Endometrium (tissue), 2 donors: ENCODE measurements at regions not wholly inside any gene's neighbourhood (a gene's known extent, or its start where the extent isn't known, plus 50 kb on each side); places are given as distances from the start of the nearest gene placed in this dataset.

Experiments
- FAIRE-seq: peaks from 2 replicates; lab custom pipeline; 2012; peaks lifted over from hg19 to GRCh38; lab: Jason Lieb, UNC
- donor health status: control.
- donor health status: control.

DNA sequence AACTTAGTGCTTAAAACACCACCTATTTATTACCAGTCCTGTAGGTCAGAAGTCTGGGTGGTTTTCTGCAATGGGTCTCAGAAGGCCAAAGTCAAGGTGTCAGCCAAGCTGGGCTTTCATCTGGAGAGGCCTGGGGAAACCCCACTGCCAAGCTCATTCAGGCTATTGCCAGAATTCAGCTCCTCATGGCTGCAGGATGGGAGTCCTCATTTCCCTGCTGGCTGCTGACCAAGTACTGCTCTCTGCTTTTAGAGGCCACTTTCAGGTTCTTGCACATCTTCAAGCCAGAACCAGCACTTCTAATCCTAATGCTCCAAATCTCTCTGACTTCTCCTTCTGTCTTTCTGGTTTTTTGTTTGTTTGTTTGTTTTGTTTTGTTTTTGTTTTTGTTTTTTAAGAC lies 109.3 kb downstream of the BCOR start:
- no peak for FAIRE-seq

DNA sequence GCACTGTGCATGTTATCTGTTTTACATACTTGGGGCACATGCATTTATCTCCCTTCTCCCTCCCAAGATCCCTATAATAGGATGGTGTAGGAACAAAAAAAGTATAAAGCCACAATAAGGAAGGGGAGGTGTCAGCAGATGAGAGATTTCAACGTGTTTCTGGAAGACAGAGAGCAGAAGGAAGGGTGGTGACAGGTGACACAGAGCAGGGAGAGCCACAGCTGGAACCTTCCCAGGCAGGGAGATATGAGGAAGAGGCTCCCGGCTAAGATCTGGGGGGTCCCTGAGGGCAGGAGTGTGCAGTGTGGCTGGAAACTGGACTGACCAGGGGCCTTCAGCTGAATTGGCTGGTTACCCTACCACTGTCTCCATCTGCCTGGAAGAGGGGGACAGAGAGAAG lies 107.4 kb downstream of the BCOR start:
- no peak for FAIRE-seq

DNA sequence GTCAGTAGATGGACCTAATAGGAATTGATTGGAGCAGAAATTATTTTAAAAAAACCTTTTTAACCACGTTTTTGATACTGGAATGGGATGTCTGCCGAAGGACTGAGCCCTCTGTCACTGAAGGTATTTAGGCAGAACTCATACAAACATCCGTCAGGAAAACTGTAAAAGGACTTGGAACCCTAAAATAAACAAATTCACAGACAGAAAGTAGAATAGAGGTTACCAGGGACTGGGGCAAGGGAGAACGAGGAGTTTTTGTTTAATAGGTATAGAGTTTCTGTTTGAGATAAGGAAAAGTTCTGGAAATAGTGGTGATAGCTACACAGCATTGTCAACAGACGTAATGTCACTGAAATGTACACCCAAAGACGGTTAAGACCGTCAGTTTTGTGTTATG lies 105.5 kb downstream of the BCOR start:
- FAIRE-seq: no peak

DNA sequence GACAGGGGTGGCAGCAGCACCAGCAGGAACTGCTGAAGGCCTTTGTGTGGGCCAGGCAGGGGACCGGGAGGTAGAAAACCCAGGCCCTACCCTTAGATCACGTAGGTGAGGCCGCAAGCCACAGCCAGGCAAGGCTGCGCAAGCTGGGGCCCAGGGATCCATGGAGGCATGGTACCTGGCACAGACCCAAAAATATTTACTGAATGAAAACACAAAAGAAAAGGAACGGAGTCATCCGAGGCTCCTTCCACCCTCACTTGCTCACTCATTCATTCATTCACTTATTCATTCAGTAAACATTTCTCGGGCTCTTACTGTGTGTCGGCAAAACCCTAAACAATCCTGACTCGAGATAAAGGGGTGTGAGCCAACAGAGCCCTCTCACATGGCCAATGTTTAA lies 102.3 kb downstream of the BCOR start:
- no peak for FAIRE-seq

DNA sequence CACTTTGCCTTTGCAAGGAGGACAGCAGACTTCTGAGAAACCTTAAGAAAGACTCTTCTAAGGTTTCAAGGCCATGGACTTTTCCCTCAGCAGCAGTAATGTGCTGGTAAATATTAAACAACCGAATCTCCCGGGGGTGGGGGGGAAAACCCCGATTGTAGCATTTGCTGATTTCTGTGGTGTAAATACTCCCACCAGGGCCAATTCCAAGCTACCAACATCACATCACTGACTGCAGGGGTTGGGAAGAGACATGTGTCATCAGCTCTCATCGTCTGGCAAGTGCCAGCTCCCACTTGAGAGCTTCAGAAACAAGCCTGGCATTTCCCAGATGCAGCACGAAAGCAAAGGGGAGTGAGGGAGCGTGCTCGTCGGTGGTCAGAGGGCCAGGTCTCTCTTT lies 101.2 kb downstream of the BCOR start:
- FAIRE-seq: no peak

DNA sequence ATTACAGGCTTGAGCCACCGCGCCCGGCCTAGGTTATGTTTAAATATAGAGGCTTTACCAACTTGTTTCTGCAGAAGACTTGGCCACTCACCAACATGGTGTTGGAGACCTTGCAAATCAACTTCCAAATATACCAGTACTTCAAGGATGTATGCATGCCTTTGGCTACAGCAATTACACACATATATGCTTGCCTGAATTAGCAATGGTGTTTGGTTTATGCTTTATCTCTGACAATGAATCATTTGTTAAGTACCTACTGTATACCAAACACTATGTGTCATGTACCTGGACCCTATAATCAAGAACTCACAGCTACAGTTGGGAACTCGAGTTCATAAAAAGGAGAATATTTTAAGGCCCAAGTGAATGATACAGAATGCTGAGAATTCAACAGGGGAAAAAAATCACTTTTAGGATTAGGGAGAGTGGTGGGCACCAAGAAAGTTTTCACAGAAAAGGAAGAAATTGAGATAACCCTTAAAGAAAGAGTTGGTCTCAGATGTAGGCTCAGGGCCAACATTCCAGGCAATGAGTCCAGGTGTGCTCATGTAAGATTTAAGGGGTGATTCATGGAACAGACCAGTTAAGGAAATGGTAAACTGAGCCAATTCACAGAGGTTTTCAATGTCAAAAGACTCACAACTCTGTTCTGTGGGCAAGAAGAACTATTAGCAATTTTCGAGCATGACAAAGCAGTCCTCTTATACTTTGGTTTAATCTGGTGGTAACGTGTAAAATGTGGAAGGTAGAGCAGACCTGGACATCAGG lies 98.9 kb downstream of the BCOR start:
- FAIRE-seq: no peak
